ENCODE measurements at regions not wholly inside any gene's neighbourhood (a gene's known extent, or its start where the extent isn't known, plus 50 kb on each side); places are given as distances from the start of the nearest gene placed in this dataset.

DNA sequence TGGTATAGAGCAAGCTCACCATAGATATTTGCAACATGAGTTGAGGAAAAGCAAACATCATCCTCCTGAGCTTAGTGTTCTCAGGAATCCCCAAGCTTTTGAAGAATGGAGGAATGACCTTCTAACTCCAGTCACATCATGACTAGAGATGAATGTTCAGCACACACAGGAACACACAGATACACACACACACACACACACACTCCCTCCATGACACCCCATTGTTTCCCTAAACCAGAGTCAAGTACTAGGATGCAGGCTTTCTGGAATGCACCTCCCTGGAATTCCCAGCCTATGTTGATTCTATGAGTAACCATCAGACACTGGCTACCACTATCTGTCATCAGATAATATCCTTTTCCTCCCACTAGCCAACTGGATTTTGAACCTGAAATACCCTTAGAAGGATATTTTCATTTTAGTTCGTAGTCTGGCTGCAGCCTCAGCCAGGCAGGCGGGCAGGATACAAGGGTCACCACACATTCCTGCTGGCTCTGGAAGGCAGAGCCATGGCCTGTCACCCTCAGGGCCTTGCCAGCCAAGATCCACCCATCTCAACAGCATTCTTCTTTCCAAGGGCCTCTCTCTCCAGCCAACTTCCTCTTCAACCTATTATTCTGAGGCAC, 162.4 kb downstream of the FOXO1 start:
- H3K27ac ChIP-seq (ENCODE audit: low read depth), result no peak overlapping the region
- H3K27ac Mint-ChIP-seq, result no peak overlapping the region

DNA sequence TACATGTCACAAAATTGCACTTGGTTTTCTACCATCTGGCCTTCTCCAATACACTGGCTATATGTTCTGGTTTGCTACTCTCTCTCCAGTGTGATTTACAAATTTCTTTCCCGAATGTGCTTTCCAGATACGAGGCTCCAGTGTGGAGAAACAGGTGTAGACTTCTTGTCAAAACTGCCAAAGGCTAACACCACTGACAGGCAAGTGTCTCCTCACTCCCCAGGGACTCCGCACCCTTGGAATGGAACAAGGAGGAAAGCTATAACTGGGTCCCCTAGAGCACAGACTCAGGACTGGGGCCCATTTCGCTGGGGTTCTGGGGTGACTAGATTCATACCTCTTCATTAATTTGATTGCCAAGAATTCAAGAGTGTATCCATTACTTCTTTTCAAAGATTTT, 161.8 kb downstream of the FOXO1 start:
- Histone ChIP-seq H3K27ac (ENCODE audit: low read depth) (no peak overlapping the region), H3K27me3 (ENCODE audit: insufficient read depth) (no peaks in the 10 kb centered on the region), H2AFZ (no peak overlapping the region), H4K20me1 (replicated peaks; ENCODE audit: insufficient read depth) (no peaks in the 10 kb centered on the region), H3K4me3 (no peak overlapping the region), H3K4me2 (no peak overlapping the region), H3F3A (replicated peaks; ENCODE audit: low read depth) (no peaks in the 10 kb centered on the region), H3K36me3 (ENCODE audit: insufficient read depth) (no peaks in the 10 kb centered on the region), H3K79me2 (replicated peaks; ENCODE audit: insufficient read depth) (no peaks in the 10 kb centered on the region), H3K4me1 (ENCODE audit: insufficient read depth) (peaks cover 7% of the 10 kb centered on the region; the same call in 1 of the 2 replicates), H3K9me2 (ENCODE audit: insufficient read depth) (no peaks in the 10 kb centered on the region)
- no peak overlapping the region for H3K27ac Mint-ChIP-seq
- no peak for ATAC-seq
- H3K9me3 Mint-ChIP-seq, result no peaks in the 10 kb centered on the region
- H3K36me3 Mint-ChIP-seq (ENCODE audit: low read depth), result no peaks in the 10 kb centered on the region
- no peak for TF ChIP-seq STAT1 (IDR thresholded peaks at IDR 0.05; ENCODE audit: unreplicated experiment)
- TF ChIP-seq, protein P1, sequence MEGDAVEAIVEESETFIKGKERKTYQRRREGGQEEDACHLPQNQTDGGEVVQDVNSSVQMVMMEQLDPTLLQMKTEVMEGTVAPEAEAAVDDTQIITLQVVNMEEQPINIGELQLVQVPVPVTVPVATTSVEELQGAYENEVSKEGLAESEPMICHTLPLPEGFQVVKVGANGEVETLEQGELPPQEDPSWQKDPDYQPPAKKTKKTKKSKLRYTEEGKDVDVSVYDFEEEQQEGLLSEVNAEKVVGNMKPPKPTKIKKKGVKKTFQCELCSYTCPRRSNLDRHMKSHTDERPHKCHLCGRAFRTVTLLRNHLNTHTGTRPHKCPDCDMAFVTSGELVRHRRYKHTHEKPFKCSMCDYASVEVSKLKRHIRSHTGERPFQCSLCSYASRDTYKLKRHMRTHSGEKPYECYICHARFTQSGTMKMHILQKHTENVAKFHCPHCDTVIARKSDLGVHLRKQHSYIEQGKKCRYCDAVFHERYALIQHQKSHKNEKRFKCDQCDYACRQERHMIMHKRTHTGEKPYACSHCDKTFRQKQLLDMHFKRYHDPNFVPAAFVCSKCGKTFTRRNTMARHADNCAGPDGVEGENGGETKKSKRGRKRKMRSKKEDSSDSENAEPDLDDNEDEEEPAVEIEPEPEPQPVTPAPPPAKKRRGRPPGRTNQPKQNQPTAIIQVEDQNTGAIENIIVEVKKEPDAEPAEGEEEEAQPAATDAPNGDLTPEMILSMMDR (conservative IDR thresholded peaks at IDR 0.05; ENCODE audit: low read depth in 2 of 2), result no peak
- no peak overlapping the region for H3K4me3 Mint-ChIP-seq
- peaks cover 3% of the 10 kb centered on the region for H3K27me3 Mint-ChIP-seq (ENCODE audit: insufficient read depth, low read depth, poor library complexity)
- DNase-seq (ENCODE audit: low spot score), result no peak
- peaks cover 4% of the 10 kb centered on the region for H3K4me1 Mint-ChIP-seq

More for the DNA sequence above, 162.4 kb downstream of the FOXO1 start:
- peak; percentile 37 for DNase-seq (ENCODE audit: low spot score)
- Histone ChIP-seq H3K79me2 (replicated peaks; ENCODE audit: insufficient read depth) (no peaks in the 10 kb centered on the region), H3K27me3 (ENCODE audit: insufficient read depth) (no peaks in the 10 kb centered on the region), H2AFZ (no peak overlapping the region), H3K4me2 (no peak overlapping the region), H3F3A (replicated peaks; ENCODE audit: low read depth) (no peaks in the 10 kb centered on the region), H3K36me3 (ENCODE audit: insufficient read depth) (no peaks in the 10 kb centered on the region), H3K4me3 (no peak overlapping the region), H3K4me1 (ENCODE audit: insufficient read depth) (peaks cover 7% of the 10 kb centered on the region; the same call in 1 of the 2 replicates), H3K9me2 (ENCODE audit: insufficient read depth) (no peaks in the 10 kb centered on the region), H4K20me1 (replicated peaks; ENCODE audit: insufficient read depth) (no peaks in the 10 kb centered on the region)
- H3K36me3 Mint-ChIP-seq (ENCODE audit: low read depth), result no peaks in the 10 kb centered on the region
- H3K27me3 Mint-ChIP-seq (ENCODE audit: insufficient read depth, low read depth, poor library complexity), result peaks cover 3% of the 10 kb centered on the region
- H3K9me3 Mint-ChIP-seq, result no peaks in the 10 kb centered on the region
- no peak for ATAC-seq
- no peak overlapping the region for H3K4me3 Mint-ChIP-seq
- TF ChIP-seq, protein P1 (conservative IDR thresholded peaks at IDR 0.05; ENCODE audit: low read depth in 2 of 2), result no peak
- TF ChIP-seq ZNF331 (CRISPR knock-in tag; IDR thresholded peaks at IDR 0.05; ENCODE audit: low read depth), result no peak
- no peak for TF ChIP-seq POLR2AphosphoS5 (IDR thresholded peaks at IDR 0.05; ENCODE audit: low read depth)
- TF ChIP-seq NANOG (IDR thresholded peaks at IDR 0.05; ENCODE audit: borderline replicate concordance), result no peak
- TF ChIP-seq STAT1 (IDR thresholded peaks at IDR 0.05; ENCODE audit: unreplicated experiment), result no peak
- TF ChIP-seq JUNB (IDR thresholded peaks at IDR 0.05; ENCODE audit: unreplicated experiment), result no peak
- peaks cover 6% of the 10 kb centered on the region for H3K4me1 Mint-ChIP-seq

Measured in GM23338 (cell line).